Amniotic stem cell (primary cell): ENCODE measurements at regions not wholly inside any gene's neighbourhood (a gene's known extent, or its start where the extent isn't known, plus 50 kb on each side); places are given as distances from the start of the nearest gene placed in this dataset.
"Not testable (repeated sequence)": the region's sequence is repeated elsewhere in the genome, so short reads cannot be mapped to it uniquely, and the experiment has no call there.

Experiments used
- DNase-seq: peaks from one replicate; lab custom pipeline; 2025; lab: John Stamatoyannopoulos, UW

GRCh38 chr21:18104802-18105201 lies 139.8 kb upstream of the CHODL start:
- DNase-seq: no peak

GRCh38 chr21:18096413-18096812 lies 148.2 kb upstream of the CHODL start:
- DNase-seq: not testable (repeated sequence)

DNA sequence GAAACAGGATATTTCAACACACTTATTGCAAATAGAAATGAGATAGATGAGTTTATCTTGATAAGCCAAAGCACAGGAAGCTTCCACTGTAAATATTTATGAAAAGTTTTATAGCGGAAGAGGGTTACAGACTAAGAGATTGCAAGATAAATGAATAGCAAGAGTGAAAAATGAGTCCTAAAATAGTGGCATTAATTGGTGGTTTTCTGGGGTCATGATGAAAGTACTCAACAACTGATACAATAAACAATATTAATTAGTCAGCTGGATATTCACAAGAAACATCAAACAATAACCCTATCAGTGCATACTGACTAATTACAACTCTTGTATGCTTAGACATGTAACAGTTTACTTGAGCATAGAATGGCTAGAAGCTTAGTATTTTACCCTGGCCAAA lies 154.8 kb upstream of the CHODL start:
- DNase-seq: no peak

GRCh38 chr21:18070392-18070791 lies 174.2 kb upstream of the CHODL start:
- DNase-seq: no peak

DNA sequence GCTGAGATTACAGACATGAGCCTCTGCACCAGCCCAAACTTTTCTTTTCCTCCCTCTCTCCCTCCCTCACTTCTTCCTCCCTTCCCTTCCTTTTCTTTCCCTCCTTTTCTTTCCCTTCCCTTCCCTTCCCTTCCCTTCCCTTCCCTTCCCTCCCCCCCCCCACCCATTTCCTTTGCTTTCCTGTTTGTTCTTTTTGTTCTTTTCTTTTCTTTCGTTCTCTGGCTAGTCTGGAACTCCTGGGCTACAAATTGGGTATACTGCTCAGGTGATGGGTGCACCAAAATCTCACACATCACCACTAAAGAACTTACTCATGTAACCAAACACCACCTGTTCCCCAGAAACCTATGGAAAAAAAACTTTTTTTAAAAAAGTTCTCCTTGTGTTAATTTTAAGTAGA lies 174.8 kb upstream of the CHODL start:
- DNase-seq: no peak

- no peak for DNase-seq
These were observed 184.2 kb upstream of the CHODL start for GRCh38 chr21:18060402-18060801.

DNA sequence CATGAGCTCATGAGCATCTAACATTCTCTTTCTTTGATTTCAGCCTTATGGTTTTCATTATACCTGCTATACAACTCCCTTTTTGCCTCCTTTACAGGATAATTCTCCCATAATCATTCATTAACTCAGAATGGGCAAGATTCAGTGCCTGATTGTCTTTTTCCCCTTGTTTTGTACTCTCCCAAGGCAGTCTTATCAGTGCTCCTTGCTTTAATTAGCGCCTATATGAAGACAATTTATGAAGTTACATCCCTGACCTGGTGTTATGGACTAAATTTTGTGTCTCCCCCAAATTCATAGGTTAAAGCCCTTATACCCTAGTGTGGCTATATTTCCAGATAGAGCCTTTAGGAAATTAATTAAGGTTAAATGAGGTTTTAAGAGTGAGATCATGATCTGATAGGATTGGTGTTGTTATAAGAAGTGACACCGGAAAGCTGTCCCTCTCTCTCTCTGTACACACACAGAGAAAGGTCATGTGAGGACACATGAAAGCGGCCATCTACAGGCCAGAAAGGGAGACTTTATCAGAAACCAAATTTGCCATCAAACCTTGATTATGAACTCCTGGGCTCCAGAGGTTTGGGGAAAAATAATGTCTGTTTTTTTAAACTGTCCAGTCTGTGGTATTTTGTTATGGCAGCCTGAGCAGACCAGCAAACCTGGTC lies 185.8 kb upstream of the CHODL start:
- no peak for DNase-seq

- no peak for DNase-seq
These were observed 191.5 kb upstream of the CHODL start for GRCh38 chr21:18053151-18053550.

DNA sequence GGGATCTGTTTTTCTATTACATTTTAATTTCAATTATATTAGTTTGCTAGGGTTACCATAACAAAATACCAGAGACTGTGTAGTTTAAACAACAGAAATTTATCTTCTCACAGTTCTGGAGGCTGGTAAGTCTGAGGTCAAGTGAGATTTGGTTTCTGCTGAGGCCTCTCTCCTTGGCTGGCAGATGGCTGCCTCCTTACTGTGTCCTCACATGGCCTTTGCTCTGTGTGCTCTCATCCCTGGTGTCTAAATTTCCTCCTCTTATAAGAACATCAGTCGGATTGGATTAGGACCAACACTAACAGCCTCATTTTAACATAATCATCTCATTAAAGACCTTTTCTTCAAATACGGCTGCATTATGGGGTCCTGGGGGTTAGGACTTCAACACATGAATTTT lies 195.2 kb upstream of the CHODL start:
- DNase-seq: no peak

DNA sequence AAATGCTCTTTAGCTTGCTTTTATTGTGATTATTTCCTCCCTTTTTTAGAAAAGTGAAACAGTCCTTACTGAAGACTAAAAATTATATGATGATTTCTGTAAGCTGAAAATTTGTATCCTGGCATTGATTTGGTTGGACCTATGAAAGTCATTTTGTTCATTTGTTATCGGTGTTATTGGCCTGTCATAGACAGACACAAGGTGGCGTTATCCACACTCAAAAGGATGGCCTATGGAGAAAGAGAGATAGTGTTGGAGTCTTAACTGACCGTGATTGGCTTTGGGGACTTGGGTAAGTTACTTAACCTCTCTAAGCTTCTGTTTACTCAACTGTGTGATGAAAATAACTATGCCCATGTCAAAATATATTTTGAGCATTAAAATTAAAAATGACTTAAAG lies 203.6 kb upstream of the CHODL start:
- DNase-seq: no peak

DNA sequence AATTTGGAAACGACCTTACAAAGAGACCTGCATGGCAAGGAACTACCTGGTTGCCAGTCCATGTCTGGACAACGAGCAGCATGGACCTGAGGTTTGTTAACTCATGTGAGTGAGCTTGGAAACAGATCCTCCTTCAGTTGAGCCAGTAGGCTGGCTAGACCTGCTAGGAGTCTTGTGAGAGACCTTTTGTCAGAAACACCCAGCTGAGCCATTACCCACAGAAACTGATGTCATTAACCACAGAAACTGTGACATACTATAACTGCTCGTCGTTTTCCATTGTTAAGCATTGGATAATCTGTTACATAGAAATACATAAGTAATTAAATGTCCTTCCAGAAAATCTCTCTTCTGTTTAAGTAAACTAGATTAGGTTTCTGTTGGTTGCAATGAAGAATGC lies 211.1 kb upstream of the C21orf91 start:
- DNase-seq: no peak

GRCh38 chr21:18026359-18026758 lies 207.2 kb upstream of the C21orf91 start:
- no peak for DNase-seq

DNA sequence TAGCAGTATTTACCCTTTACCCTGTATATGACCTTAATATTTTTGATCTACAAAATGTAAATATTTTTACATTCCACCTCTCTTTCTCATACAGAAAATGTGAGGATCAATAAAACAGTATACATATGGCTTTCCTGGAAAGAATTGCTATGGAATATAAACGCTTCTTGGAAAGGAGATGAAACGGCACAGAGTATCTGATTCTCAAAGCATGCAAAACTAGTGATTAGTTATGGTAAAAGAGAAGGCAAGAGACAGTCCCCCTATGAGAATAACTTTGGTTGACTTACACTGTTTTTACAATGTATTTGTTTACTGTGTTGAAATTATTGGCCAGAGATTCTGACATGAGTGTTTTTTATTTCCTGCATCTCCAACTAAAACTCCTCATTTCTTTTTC lies 204.6 kb upstream of the C21orf91 start:
- no peak for DNase-seq

DNA sequence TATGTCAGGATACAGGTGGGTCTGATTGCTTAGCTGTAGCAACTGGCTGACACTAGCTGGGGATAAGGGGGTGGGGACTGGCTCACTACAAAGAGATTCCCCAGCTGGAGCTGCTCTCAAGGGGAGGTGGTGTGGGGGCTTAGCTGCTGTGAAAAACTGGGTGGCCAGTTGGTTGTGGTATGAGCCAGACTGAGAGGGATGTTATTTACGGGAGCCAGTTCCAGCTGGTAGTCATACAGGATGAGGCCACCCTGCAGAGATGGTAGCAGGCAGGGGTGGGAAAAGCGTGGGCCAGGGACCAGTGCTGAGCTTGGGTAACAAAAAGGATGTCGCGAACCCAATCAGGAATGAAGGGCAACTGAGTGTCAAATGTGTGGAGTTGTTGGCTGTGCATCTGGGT lies 204.0 kb upstream of the C21orf91 start:
- no peak for DNase-seq

- DNase-seq: no peak
These were observed 188.0 kb upstream of the C21orf91 start for GRCh38 chr21:18007121-18007520.

GRCh38 chr21:18006691-18007090 lies 187.5 kb upstream of the C21orf91 start:
- no peak for DNase-seq

GRCh38 chr21:18002393-18002792 lies 183.2 kb upstream of the C21orf91 start:
- no peak for DNase-seq

DNA sequence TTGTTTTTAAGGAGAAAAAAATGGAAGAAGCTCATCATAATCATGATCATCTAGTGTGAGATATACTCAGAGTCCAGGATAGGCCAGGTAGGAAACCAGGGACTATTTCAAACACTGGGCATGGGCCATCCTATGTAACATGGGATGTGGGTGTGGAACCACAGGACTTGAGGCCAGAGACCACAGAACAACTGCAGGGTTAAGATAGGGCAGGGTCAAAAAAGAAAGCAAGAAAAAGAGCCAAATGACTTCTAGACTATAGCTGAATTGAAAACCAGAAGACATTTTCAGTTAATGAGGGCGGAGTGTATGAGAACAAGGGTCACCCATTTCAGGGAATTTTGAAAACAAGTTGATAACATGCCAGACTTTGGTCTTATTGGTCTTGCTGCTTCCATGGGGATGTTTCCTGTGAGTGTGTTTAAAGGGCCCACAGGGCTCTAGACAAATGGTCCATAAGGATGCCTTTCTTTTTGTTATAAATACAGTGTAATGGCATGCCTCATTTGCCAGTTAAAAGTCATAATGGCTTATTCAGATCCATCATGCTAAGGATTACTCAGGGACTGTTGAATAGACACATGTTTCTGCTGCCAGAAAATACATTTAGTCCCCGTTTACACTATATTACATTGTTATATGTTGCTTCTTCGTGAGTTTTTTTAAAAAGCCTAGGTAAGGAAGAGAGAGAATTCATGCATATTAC lies 182.0 kb upstream of the C21orf91 start:
- no peak for DNase-seq

- DNase-seq: not testable (repeated sequence)
These were observed 179.4 kb upstream of the C21orf91 start for GRCh38 chr21:17998599-17998998.

- DNase-seq: no peak
These were observed 170.6 kb upstream of the C21orf91 start for GRCh38 chr21:17989780-17990179.

DNA sequence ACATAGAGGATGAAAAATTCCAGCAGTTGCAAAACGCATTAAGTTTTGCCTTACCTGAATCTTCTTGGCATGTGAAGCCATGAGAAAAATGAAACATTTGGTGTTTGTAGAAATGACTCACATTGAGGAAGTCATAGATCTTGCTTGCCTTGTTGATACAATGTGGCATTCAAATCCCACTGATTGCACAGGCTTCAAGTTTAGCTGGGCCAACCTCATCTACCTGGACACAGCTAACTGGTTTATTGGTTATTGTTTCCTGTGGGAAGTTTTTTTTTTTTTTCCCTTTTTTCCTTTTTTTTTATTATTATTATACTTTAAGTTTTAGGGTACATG lies 168.9 kb upstream of the C21orf91 start:
- no peak for DNase-seq

DNA sequence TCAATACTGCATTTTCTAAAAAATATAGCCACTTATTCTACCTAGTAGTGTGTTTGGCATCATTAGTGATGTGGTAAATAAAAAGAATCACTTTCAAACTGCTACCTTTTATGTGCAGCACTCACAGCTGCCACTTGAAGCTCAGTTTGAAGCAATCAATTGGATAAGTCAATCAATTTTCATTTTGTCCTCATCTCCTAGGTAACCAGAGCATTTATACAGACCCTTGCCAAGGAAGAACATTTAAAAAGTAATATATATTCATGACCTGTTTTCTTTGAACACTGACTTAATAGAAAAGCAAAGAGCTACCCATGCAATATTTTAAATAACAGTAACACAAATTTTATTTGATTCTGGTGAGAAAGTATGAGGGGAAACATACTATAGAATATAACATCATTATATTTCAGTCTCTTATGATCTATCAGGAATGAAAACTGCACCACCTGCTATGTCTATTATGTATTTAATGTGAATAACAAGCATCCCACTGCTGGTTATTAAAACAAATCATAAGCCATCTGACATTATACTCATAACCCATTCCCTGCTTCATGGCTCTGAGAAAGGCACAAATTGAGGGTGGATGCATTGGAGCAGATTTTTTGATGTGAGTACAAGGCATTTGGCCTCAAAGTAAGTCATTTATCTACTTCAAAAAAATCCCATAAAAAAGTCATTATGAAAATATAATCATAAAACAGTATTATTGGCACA lies 168.4 kb upstream of the C21orf91 start:
- DNase-seq: no peak

DNA sequence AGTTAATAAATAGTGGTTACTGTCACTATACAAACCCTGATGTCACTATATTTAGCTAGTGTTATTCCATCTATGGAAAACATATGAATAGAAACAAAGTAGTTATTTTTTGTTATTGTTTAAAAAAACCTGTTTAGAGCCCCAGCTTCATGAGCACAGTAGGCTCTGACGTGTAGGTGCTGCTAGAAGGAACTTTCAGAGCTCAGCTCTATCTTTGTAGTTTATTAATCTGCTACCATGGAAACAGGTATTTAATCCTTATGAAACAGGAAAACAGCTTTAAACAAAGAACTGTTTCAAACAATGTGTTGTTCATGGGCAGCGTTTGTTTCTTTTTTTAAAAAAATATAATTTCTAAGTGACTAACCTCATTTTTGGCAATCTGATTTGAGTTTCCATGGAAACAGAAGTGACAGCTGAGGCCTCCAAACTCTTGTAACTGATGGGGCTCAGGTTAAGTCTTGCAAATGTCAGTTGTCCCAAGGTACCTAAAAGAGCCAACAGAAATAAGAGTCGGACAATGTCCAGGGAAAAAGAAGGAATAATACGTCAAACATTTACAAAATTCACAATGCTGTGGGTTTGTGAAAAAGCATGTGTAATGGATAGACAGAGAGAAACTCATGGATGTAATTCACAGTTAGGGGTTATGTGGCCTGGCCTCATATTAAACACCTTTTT lies 162.0 kb upstream of the C21orf91 start:
- no peak for DNase-seq
